H9 (cell line): ENCODE measurements at regions not wholly inside any gene's neighbourhood (a gene's known extent, or its start where the extent isn't known, plus 50 kb on each side); places are given as distances from the start of the nearest gene placed in this dataset.

Source experiments
- DNase-seq: peaks from one replicate; pipeline ENCODE4 v3.0.0-alpha.2; 2017
- H2AFZ ChIP-seq: one replicate; pipeline ENCODE4 v1.6.1; 2013; ENCODE audit warnings: mild to moderate bottlenecking, low read length, control low read depth, moderate library complexity
- H2AK5ac ChIP-seq: 2 replicates; pipeline ENCODE4 v1.6.1; 2013; ENCODE audit warnings: low read length, control low read depth, mixed read lengths; ENCODE audit not compliant: insufficient read length
- H2BK120ac ChIP-seq: one replicate; pipeline ENCODE4 v1.6.1; 2013; ENCODE audit warnings: low read depth, mild to moderate bottlenecking, low read length, control low read depth, inconsistent platforms; ENCODE audit not compliant: poor library complexity, severe bottlenecking
- H2BK12ac ChIP-seq: 2 replicates; pipeline ENCODE4 v1.6.1; 2013; ENCODE audit warnings: low read length, control low read depth, mixed read lengths, low read depth; ENCODE audit not compliant: insufficient read length
- H2BK15ac ChIP-seq: 2 replicates; pipeline ENCODE4 v1.6.1; 2013; ENCODE audit warnings: low read depth, low read length, control low read depth
- H2BK20ac ChIP-seq: one replicate; pipeline ENCODE4 v1.6.1; 2013; ENCODE audit warnings: low read depth, mild to moderate bottlenecking, low read length, control low read depth, inconsistent platforms; ENCODE audit not compliant: poor library complexity, severe bottlenecking
- H2BK5ac ChIP-seq: 2 replicates; pipeline ENCODE4 v1.6.1; 2013; ENCODE audit warnings: low read length, control low read depth, mixed read lengths; ENCODE audit not compliant: insufficient read length
- H3K14ac ChIP-seq: 2 replicates; pipeline ENCODE4 v1.6.1; 2013; ENCODE audit warnings: low read length, control low read depth; ENCODE audit not compliant: insufficient read depth
- H3K18ac ChIP-seq: 2 replicates; pipeline ENCODE4 v1.6.1; 2013; ENCODE audit warnings: low read depth, mild to moderate bottlenecking, mixed read lengths, low read length, control low read depth; ENCODE audit not compliant: insufficient read length
- H3K23ac ChIP-seq: 2 replicates; pipeline ENCODE4 v1.6.1; 2013; ENCODE audit warnings: low read length, control low read depth, mixed read lengths, low read depth; ENCODE audit not compliant: insufficient read length
- H3K23me2 ChIP-seq: 2 replicates; pipeline ENCODE4 v1.6.1; 2013; ENCODE audit warnings: low read depth, mild to moderate bottlenecking, mixed read lengths, low read length, control low read depth; ENCODE audit not compliant: insufficient read length, poor library complexity, severe bottlenecking
- H3K27ac ChIP-seq: 2 replicates; pipeline ENCODE4 v1.5.1; 2013; ENCODE audit warnings: low read length, control low read depth, mixed read lengths, low read depth; ENCODE audit not compliant: insufficient read length
- H3K27me3 ChIP-seq: 2 replicates; pipeline ENCODE4 v1.6.1; 2013; ENCODE audit warnings: low read length, control low read depth, inconsistent platforms; ENCODE audit not compliant: insufficient read depth
- H3K4ac ChIP-seq: 2 replicates; pipeline ENCODE4 v1.6.1; 2013; ENCODE audit warnings: low read depth, mild to moderate bottlenecking, control low read depth, inconsistent platforms, low read length, moderate library complexity
- H3K4me1 ChIP-seq: 2 replicates; pipeline ENCODE4 v1.6.1; 2013; ENCODE audit warnings: low read length, control low read depth, inconsistent platforms; ENCODE audit not compliant: insufficient read depth
- H3K4me2 ChIP-seq: 2 replicates; pipeline ENCODE4 v1.6.1; 2013; ENCODE audit warnings: low read length, control low read depth, mixed read lengths; ENCODE audit not compliant: insufficient read length, insufficient read depth
- H3K56ac ChIP-seq: 2 replicates; pipeline ENCODE4 v1.6.1; 2013; ENCODE audit warnings: low read depth, mild to moderate bottlenecking, mixed read lengths, low read length, control low read depth; ENCODE audit not compliant: insufficient read length
- H3K79me1 ChIP-seq: 2 replicates; pipeline ENCODE4 v1.6.1; 2013; ENCODE audit warnings: low read depth, mild to moderate bottlenecking, moderate library complexity, low read length, control low read depth, inconsistent platforms; ENCODE audit not compliant: insufficient read depth, poor library complexity, severe bottlenecking
- H3K79me2 ChIP-seq: 2 replicates; pipeline ENCODE4 v1.6.1; 2013; ENCODE audit warnings: low read length, control low read depth, inconsistent platforms; ENCODE audit not compliant: insufficient read depth
- H3K9ac ChIP-seq: 2 replicates; pipeline ENCODE4 v1.6.1; 2013; ENCODE audit warnings: low read length, control low read depth, mixed read lengths; ENCODE audit not compliant: insufficient read length; ENCODE audit errors: extremely low read depth
- H3K9me3 ChIP-seq: one replicate; pipeline ENCODE4 v1.6.1; 2013; ENCODE audit warnings: low read depth, low read length, inconsistent platforms; ENCODE audit not compliant: control insufficient read depth
- H3T11ph ChIP-seq: one replicate; pipeline ENCODE4 v1.6.1; 2013; ENCODE audit warnings: mild to moderate bottlenecking, low read length, control low read depth, inconsistent platforms
- H4K20me1 ChIP-seq: one replicate; pipeline ENCODE4 v1.6.1; 2013; ENCODE audit not compliant: control insufficient read depth, insufficient read length, insufficient read depth
- H4K5ac ChIP-seq: 2 replicates; pipeline ENCODE4 v1.6.1; 2013; ENCODE audit warnings: low read depth, mild to moderate bottlenecking, mixed read lengths, low read length, control low read depth; ENCODE audit not compliant: insufficient read length
- H4K8ac ChIP-seq: replicated peaks from 2 replicates; pipeline ENCODE4 v1.6.1; 2013; ENCODE audit warnings: low read length, control low read depth, mixed read lengths, low read depth; ENCODE audit not compliant: insufficient read length
- H4K91ac ChIP-seq: 2 replicates; pipeline ENCODE4 v1.6.1; 2013; ENCODE audit warnings: low read depth, mild to moderate bottlenecking, moderate library complexity, mixed read lengths, low read length, control low read depth; ENCODE audit not compliant: insufficient read length
- H3K27ac Mint-ChIP-seq, 3 experiments: 2 replicates in 2 of 3; 3 replicates in 1 of 3; pipeline ENCODE4 v1.8.0; 2020 to 2021; ENCODE audit warnings: mixed read lengths in 3 of 3, mild to moderate bottlenecking in 1 of 3, moderate library complexity in 1 of 3
- H3K27me3 Mint-ChIP-seq: 2 replicates; pipeline ENCODE4 v1.8.0; 2021; ENCODE audit warnings: low read depth, mild to moderate bottlenecking, moderate library complexity, mixed read lengths
- H3K36me3 Mint-ChIP-seq, 3 experiments: 2 replicates in 2 of 3; 3 replicates in 1 of 3; pipeline ENCODE4 v1.8.0; 2020 to 2021; ENCODE audit warnings: low read depth in 3 of 3, mixed read lengths in 3 of 3; ENCODE audit not compliant: insufficient read depth in 1 of 3
- H3K4me1 Mint-ChIP-seq, 2 experiments: 2 replicates each; pipeline ENCODE4 v1.8.0; 2020; ENCODE audit warnings: mixed read lengths in 2 of 2
- H3K4me3 Mint-ChIP-seq, 2 experiments: 2 replicates in 1 of 2; 3 replicates in 1 of 2; pipeline ENCODE4 v1.8.0; 2020 to 2021; ENCODE audit warnings: mild to moderate bottlenecking in 2 of 2, mixed read lengths in 2 of 2, moderate library complexity in 1 of 2
- H3K9me3 Mint-ChIP-seq, 2 experiments: 2 replicates in 1 of 2; 3 replicates in 1 of 2; pipeline ENCODE4 v1.8.0; 2020; ENCODE audit warnings: mild to moderate bottlenecking in 2 of 2, mixed read lengths in 2 of 2, moderate library complexity in 1 of 2
- CTCF ChIP-seq: fragments of 200-600 bp; sonication (generic); conservative IDR thresholded peaks from 3 replicates; pipeline ENCODE4 v1.8.0; 2021; ENCODE audit warnings: antibody characterized with exemption, mild to moderate bottlenecking

GRCh38 chr6:80463197-80463596, 356.7 kb downstream of the BCKDHB start:
- no peak overlapping the region for H2AK5ac ChIP-seq
- H3K27ac ChIP-seq = no peak overlapping the region
- H4K8ac ChIP-seq = no peak overlapping the region
- H3K4me1 ChIP-seq = no peaks in the 10 kb centered on the region
- no peak overlapping the region for H3K27ac Mint-ChIP-seq
- no peaks in the 10 kb centered on the region for H3K9me3 Mint-ChIP-seq
- H2BK5ac ChIP-seq = no peak overlapping the region
- no peak for DNase-seq
- no peak overlapping the region for H3K4ac ChIP-seq
- H3K56ac ChIP-seq = no peak overlapping the region
- no peak for TF ChIP-seq CTCF
- no peaks in the 10 kb centered on the region for H4K20me1 ChIP-seq
- H3K79me1 ChIP-seq = no peaks in the 10 kb centered on the region
- H3K9me3 ChIP-seq = no peaks in the 10 kb centered on the region
- H3T11ph ChIP-seq = no peak overlapping the region
- no peak overlapping the region for H3K18ac ChIP-seq
- H3K4me2 ChIP-seq = no peak overlapping the region
- H3K27me3 Mint-ChIP-seq = no peaks in the 10 kb centered on the region
- H3K79me2 ChIP-seq = no peaks in the 10 kb centered on the region
- H2BK20ac ChIP-seq = no peak overlapping the region
- H2BK15ac ChIP-seq = no peak overlapping the region
- H3K4me3 Mint-ChIP-seq = no peak overlapping the region
- no peak overlapping the region for H3K14ac ChIP-seq
- H4K91ac ChIP-seq = no peak overlapping the region
- H2BK120ac ChIP-seq = no peak overlapping the region
- no peak overlapping the region for H2AFZ ChIP-seq
- no peaks in the 10 kb centered on the region for H3K36me3 Mint-ChIP-seq
- no peaks in the 10 kb centered on the region for H3K23me2 ChIP-seq
- peaks cover 15 to 21% of the 10 kb centered on the region in 2 experiments for H3K4me1 Mint-ChIP-seq
- no peak overlapping the region for H3K23ac ChIP-seq
- no peak overlapping the region for H4K5ac ChIP-seq
- no peaks in the 10 kb centered on the region for H3K27me3 ChIP-seq
- H2BK12ac ChIP-seq = no peak overlapping the region
- H3K9ac ChIP-seq = no peak overlapping the region
